Endothelial cell of umbilical vein (primary cell): ENCODE measurements at regions not wholly inside any gene's neighbourhood (a gene's known extent, or its start where the extent isn't known, plus 50 kb on each side); places are given as distances from the start of the nearest gene placed in this dataset.

Experiments used
- EZH2 ChIP-seq: IDR thresholded peaks from 2 replicates; pipeline ENCODE4 v1.6.1; 2012; ENCODE audit warnings: borderline replicate concordance, low read depth, mild to moderate bottlenecking, moderate library complexity, low read length, inconsistent platforms; ENCODE audit not compliant: severe bottlenecking
- JUN ChIP-seq: IDR thresholded peaks from 2 replicates; pipeline ENCODE4 v1.6.1; 2011; ENCODE audit warnings: borderline replicate concordance, low read depth; ENCODE audit not compliant: insufficient read length, insufficient read depth
- MYC ChIP-seq: IDR thresholded peaks from one replicate; pipeline ENCODE4 v1.6.1; 2011; ENCODE audit warnings: mild to moderate bottlenecking, low read depth, low read length
- POLR2A ChIP-seq: IDR thresholded peaks from 2 replicates; pipeline ENCODE4 v1.6.1; 2012; ENCODE audit warnings: low read depth, mild to moderate bottlenecking, control low read depth, low read length
- POLR2AphosphoS5 ChIP-seq: IDR thresholded peaks from 2 replicates; pipeline ENCODE4 v1.6.1; 2012; ENCODE audit warnings: low read depth, mild to moderate bottlenecking, control low read depth, low read length, moderate library complexity; ENCODE audit not compliant: insufficient read depth
- TF ChIP-seq, protein P1 (sequence below), 2 donors: IDR thresholded peaks; 1 replicate in 1 of 2; 2 replicates in 1 of 2; pipeline ENCODE4 v1.5.1; 2011; ENCODE audit warnings: low read length in 2 of 2, mild to moderate bottlenecking in 2 of 2, moderate library complexity in 2 of 2, control low read depth in 1 of 2, inconsistent platforms in 1 of 2, low read depth in 1 of 2; ENCODE audit not compliant: insufficient read depth in 1 of 2; ENCODE audit errors: extremely low read depth in 1 of 2
- TF ChIP-seq, protein P2 (sequence below): IDR thresholded peaks from 2 replicates; pipeline ENCODE4 v1.6.1; 2011; ENCODE audit not compliant: insufficient read depth, insufficient read length

DNA sequence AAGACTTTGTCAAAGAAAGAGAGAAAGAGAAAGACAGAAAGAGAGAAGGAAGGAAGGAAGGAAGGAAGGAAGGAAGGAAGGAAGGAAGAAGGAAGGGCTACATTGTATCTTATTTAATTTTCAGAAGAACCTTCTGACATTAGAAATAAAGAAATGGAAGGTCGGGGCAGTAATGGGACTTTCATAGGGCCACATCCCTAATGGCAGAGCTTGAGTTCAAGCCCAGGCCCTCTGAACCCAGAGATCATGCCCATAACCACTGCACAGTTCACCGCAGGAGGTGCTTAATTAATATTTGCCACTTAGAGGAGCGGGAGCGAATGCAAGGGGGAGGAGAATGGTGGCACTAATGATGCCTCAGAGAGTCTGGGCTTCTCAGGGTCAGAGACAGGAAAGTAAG is 233.3 kb downstream of the MN1 start:
- TF ChIP-seq MYC (no peak), POLR2A (no peak), EZH2 (no peak), JUN (no peak), POLR2AphosphoS5 (no peak)
- TF ChIP-seq, protein P1, sequence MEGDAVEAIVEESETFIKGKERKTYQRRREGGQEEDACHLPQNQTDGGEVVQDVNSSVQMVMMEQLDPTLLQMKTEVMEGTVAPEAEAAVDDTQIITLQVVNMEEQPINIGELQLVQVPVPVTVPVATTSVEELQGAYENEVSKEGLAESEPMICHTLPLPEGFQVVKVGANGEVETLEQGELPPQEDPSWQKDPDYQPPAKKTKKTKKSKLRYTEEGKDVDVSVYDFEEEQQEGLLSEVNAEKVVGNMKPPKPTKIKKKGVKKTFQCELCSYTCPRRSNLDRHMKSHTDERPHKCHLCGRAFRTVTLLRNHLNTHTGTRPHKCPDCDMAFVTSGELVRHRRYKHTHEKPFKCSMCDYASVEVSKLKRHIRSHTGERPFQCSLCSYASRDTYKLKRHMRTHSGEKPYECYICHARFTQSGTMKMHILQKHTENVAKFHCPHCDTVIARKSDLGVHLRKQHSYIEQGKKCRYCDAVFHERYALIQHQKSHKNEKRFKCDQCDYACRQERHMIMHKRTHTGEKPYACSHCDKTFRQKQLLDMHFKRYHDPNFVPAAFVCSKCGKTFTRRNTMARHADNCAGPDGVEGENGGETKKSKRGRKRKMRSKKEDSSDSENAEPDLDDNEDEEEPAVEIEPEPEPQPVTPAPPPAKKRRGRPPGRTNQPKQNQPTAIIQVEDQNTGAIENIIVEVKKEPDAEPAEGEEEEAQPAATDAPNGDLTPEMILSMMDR (IDR thresholded peaks at IDR 0.05; ENCODE audit: extremely low read depth in 1 of 2, insufficient read depth in 1 of 2, low read depth in 1 of 2, low read length in 2 of 2), result no peak
- TF ChIP-seq, protein P2, sequence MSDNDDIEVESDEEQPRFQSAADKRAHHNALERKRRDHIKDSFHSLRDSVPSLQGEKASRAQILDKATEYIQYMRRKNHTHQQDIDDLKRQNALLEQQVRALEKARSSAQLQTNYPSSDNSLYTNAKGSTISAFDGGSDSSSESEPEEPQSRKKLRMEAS, result no peak
